GM18517 (cell line): ENCODE measurements at regions not wholly inside any gene's neighbourhood (a gene's known extent, or its start where the extent isn't known, plus 50 kb on each side); places are given as distances from the start of the nearest gene placed in this dataset.
A peak's percentile ranks its signal among the peaks of the same experiment; 100 is the strongest.

Source experiments
- ATAC-seq: cut with Tn5 transposase; IDR thresholded peaks from one replicate; pipeline ENCODE4 v1.9.1; 2021; ENCODE audit warnings: mild to moderate bottlenecking, moderate library complexity; ENCODE audit not compliant: unreplicated experiment

- no peak for ATAC-seq
Measured at GRCh38 chr15:70508561-70509281, 254.6 kb downstream of the UACA start.

GRCh38 chr15:70507772-70508371 lies 255.5 kb downstream of the UACA start:
- no peak for ATAC-seq

- no peak for ATAC-seq
Measured at GRCh38 chr15:70505936-70506912, 257.1 kb downstream of the UACA start.

GRCh38 chr15:70505411-70505919 lies 257.9 kb downstream of the UACA start:
- no peak for ATAC-seq

GRCh38 chr15:70504988-70505387 lies 258.4 kb downstream of the UACA start:
- no peak for ATAC-seq

GRCh38 chr15:70504299-70504951 lies 258.9 kb downstream of the UACA start:
- peak; percentile 49 for ATAC-seq

GRCh38 chr15:70503798-70504298 lies 259.5 kb downstream of the UACA start:
- ATAC-seq, result no peak

GRCh38 chr15:70503073-70503745 lies 260.1 kb downstream of the UACA start:
- no peak for ATAC-seq

- ATAC-seq, result no peak
Measured at GRCh38 chr15:70502529-70502928, 260.8 kb downstream of the UACA start.

GRCh38 chr15:70501849-70502248 lies 261.5 kb downstream of the UACA start:
- ATAC-seq, result no peak

- no peak for ATAC-seq
Measured at GRCh38 chr15:70501121-70501727, 262.1 kb downstream of the UACA start.

- ATAC-seq, result no peak
Measured at GRCh38 chr15:70499791-70500190, 263.6 kb downstream of the UACA start.

- no peak for ATAC-seq
Measured at GRCh38 chr15:70498096-70498626, 265.2 kb downstream of the UACA start.

GRCh38 chr15:70497661-70498060 lies 265.7 kb downstream of the UACA start:
- ATAC-seq, result no peak

- no peak for ATAC-seq
Measured at GRCh38 chr15:70495991-70496599, 267.3 kb downstream of the UACA start.

- no peak for ATAC-seq
Measured at GRCh38 chr15:70494852-70495571, 268.3 kb downstream of the UACA start.

GRCh38 chr15:70494517-70494851 lies 268.9 kb downstream of the UACA start:
- ATAC-seq, result no peak

GRCh38 chr15:70493787-70494516 lies 269.4 kb downstream of the UACA start:
- no peak for ATAC-seq
